ENCODE measurements at regions not wholly inside any gene's neighbourhood (a gene's known extent, or its start where the extent isn't known, plus 50 kb on each side); places are given as distances from the start of the nearest gene placed in this dataset.
A peak's percentile ranks its signal among the peaks of the same experiment; 100 is the strongest.

DNA sequence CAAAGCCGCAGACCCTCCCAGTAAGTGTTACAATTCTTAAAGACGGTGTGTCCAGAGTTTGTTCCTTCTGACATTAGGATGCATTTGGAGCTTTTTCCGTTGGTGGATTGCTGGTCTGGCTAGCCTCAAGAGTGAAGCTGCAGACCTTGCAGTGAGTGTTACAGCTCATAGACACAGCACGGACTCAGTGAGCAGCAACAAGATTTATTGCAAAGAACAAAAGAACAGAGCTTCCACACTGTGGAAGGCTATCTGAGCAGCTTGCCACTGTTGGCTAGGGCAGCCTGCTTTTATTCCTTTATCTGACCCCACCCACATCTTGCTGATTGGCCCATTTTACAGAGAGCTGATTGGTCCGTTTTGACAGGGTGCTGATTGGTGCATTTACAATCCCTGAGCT lies 242.8 kb upstream of the SGCG start:
- H3K36me3 ChIP-seq = no peaks in the 10 kb centered on the region
- no peak overlapping the region for H3K4me3 ChIP-seq
- intact Hi-C loops (cut with DNase I) = no loop called here
- TF ChIP-seq, protein P1, sequence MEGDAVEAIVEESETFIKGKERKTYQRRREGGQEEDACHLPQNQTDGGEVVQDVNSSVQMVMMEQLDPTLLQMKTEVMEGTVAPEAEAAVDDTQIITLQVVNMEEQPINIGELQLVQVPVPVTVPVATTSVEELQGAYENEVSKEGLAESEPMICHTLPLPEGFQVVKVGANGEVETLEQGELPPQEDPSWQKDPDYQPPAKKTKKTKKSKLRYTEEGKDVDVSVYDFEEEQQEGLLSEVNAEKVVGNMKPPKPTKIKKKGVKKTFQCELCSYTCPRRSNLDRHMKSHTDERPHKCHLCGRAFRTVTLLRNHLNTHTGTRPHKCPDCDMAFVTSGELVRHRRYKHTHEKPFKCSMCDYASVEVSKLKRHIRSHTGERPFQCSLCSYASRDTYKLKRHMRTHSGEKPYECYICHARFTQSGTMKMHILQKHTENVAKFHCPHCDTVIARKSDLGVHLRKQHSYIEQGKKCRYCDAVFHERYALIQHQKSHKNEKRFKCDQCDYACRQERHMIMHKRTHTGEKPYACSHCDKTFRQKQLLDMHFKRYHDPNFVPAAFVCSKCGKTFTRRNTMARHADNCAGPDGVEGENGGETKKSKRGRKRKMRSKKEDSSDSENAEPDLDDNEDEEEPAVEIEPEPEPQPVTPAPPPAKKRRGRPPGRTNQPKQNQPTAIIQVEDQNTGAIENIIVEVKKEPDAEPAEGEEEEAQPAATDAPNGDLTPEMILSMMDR (IDR thresholded peaks at IDR 0.05) = no peak
- no peak for ATAC-seq
- no peaks in the 10 kb centered on the region for H3K27me3 ChIP-seq
- WGBS, 2 donors = 90 to 96% methylated on average over 5 of the region's 5 CpGs
- H3K9me3 ChIP-seq = no peaks in the 10 kb centered on the region
- no peak overlapping the region for H3K27ac ChIP-seq
- H3K4me1 ChIP-seq = no peaks in the 10 kb centered on the region
- DNase-seq = no peak

DNA sequence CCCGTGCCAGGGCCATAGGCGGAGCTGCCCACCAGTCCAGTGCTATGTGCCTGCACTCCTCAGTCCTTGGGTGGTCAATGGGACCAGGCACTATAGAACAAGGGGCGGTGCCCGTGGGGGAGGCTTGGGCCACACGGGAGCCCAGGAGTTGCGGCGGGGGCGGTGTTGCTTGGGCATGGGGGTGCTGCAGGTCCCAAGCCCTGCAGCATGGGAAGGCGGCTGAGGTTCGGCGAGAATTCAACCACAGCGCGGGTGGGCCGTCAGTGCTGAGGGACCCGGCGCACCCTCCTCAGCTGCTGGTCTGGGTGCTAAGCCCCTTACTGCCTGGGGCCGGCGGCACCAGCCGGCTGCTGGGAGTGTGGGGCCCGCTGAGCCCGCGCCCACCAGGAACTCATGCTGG lies 242.2 kb upstream of the SGCG start:
- H3K9me3 ChIP-seq = no peaks in the 10 kb centered on the region
- no peaks in the 10 kb centered on the region for H3K27me3 ChIP-seq
- WGBS, 2 donors = 94% methylated on average over 22 of the region's 22 CpGs
- H3K4me3 ChIP-seq = no peak overlapping the region
- intact Hi-C loops (cut with DNase I) = no loop called here
- DNase-seq (no peak), ATAC-seq (no peak)
- H3K27ac ChIP-seq = no peak overlapping the region
- TF ChIP-seq, protein P1 (IDR thresholded peaks at IDR 0.05) = no peak
- no peaks in the 10 kb centered on the region for H3K36me3 ChIP-seq
- no peaks in the 10 kb centered on the region for H3K4me1 ChIP-seq

DNA sequence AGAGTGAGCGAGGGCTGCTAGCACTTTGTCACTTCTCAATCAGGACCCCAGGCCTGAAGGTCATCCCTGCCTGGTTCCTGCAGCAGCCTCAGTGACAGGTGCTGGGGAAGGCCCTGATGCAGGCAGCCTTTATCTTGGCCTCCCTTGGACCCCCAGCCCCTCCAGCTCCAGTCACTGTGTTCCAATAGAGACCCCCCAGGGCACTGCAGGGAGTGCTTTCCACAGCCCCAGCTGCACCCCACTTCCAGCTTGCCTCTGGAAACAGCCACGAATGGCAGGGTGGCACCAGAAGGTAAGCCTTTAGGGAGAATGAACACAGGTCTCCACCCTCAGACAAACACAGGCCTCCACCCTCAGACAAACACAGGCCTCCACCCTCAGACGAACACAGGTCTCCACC lies 241.6 kb upstream of the SGCG start:
- H3K27ac ChIP-seq = no peak overlapping the region
- WGBS, 2 donors = 82 to 84% methylated on average over 3 of the region's 3 CpGs
- H3K9me3 ChIP-seq = no peaks in the 10 kb centered on the region
- H3K4me1 ChIP-seq = no peaks in the 10 kb centered on the region
- TF ChIP-seq, protein P1 (IDR thresholded peaks at IDR 0.05) = no peak
- DNase-seq = no peak
- no peaks in the 10 kb centered on the region for H3K36me3 ChIP-seq
- H3K27me3 ChIP-seq = no peaks in the 10 kb centered on the region
- intact Hi-C loops (cut with DNase I) = no loop called here
- no peak for ATAC-seq
- no peak overlapping the region for H3K4me3 ChIP-seq

DNA sequence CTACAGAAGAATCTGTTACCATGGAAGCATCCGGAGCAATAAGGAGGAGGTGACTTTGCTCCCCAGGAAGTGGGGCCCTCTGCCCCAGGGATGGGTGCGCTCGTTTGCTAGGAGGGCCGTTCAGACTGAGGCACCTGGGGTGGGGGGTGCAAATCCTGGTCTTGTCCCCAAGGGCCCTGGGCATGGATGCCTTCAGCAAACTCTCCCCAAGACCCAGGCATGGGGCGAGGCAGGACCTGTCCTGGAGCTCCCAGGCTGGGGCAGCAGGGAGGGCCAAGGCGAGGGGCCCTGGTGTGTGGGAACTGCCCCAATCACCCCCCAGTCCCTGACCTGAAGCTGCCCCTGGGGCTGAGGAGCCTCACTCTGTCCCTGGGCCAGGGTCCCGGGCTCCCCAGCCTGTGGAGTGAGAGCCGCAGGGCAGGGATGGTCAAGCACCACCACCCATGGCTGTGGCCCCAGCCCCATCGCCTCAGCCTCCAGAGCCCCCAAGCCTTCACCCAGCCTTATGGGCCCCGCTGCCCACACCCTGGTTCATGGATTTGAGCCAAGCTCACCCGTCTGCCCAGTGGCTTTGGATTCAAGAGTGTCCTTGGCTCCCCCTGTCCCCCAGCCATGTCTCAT lies 240.6 kb upstream of the SGCG start:
- no peak for DNase-seq
- Histone ChIP-seq H3K36me3 (no peaks in the 10 kb centered on the region), H3K4me3 (no peak overlapping the region), H3K9me3 (no peaks in the 10 kb centered on the region), H3K4me1 (no peaks in the 10 kb centered on the region), H3K27ac (no peak overlapping the region), H3K27me3 (no peaks in the 10 kb centered on the region)
- TF ChIP-seq, protein P1 (IDR thresholded peaks at IDR 0.05) = no peak
- 86 to 88% methylated on average over 11 of the region's 11 CpGs for WGBS, 2 donors
- intact Hi-C loops (cut with DNase I) = loop anchor here in 1 of 10 donors (10.0 kb wide), 1 partner anchor 1425 kb away; no protein-coding TSS in a partner anchor
- ATAC-seq = peak in 1 of 8 donors; percentile 17
